Endothelial cell of umbilical vein (primary cell): ENCODE measurements at regions not wholly inside any gene's neighbourhood (a gene's known extent, or its start where the extent isn't known, plus 50 kb on each side); places are given as distances from the start of the nearest gene placed in this dataset.

Experiments
- BruUV-seq: library from RNA; stranded (reverse); fragments of 400-500 nt; replicated peaks from 2 replicates; lab custom pipeline; 2021; lab: Mats Ljungman, UMichigan
- CTCF ChIA-PET: fragments of 300-600, 350-600 bp; sonication (Branson Sonifier 250); formaldehyde crosslinking; loops from one replicate; lab custom pipeline; 2021; ENCODE audit warnings: antibody characterized with exemption, inconsistent platforms; lab: Charles Lee
- POLR2A ChIA-PET: fragments of 300-600, 350-600 bp; sonication (Branson Sonifier 250); formaldehyde crosslinking; loops from one replicate; lab custom pipeline; 2021; ENCODE audit warnings: antibody characterized with exemption, inconsistent platforms; lab: Charles Lee
- DNase-seq: peaks from one replicate; pipeline ENCODE4 v3.0.0-alpha.2; 2011; ENCODE audit warnings: low read depth, low spot score
- FAIRE-seq: peaks from 2 replicates; lab custom pipeline; 2011; peaks lifted over from hg19 to GRCh38; lab: Jason Lieb, UNC
- H2AFZ ChIP-seq: 2 replicates; pipeline ENCODE4 v1.6.0; 2012; ENCODE audit warnings: low read depth, low read length, control low read depth, inconsistent platforms
- H3K27ac ChIP-seq: 2 replicates; pipeline ENCODE4 v1.5.1; 2011; ENCODE audit warnings: low read depth, mild to moderate bottlenecking, control low read depth, low read length, moderate library complexity; ENCODE audit not compliant: insufficient read depth
- H3K27me3 ChIP-seq, 2 experiments: 2 replicates each; pipeline versions ENCODE4 v1.6.0 to v1.6.1; 2011; ENCODE audit warnings: low read length in 2 of 2, mixed read lengths in 1 of 2; ENCODE audit not compliant: control insufficient read depth in 2 of 2, insufficient read depth in 2 of 2
- H3K36me3 ChIP-seq, 2 experiments: 2 replicates in 1 of 2; 3 replicates in 1 of 2; pipeline ENCODE4 v1.5.1; 2011; ENCODE audit warnings: low read length in 2 of 2, mild to moderate bottlenecking in 1 of 2, moderate library complexity in 1 of 2; ENCODE audit not compliant: control insufficient read depth in 2 of 2, insufficient read depth in 2 of 2; ENCODE audit errors: extremely low read depth in 1 of 2
- H3K4me1 ChIP-seq: 3 replicates; pipeline ENCODE4 v1.5.1; 2011; ENCODE audit warnings: mild to moderate bottlenecking, low read length; ENCODE audit not compliant: control insufficient read depth, insufficient read depth; ENCODE audit errors: extremely low read depth
- H3K4me2 ChIP-seq: 2 replicates; pipeline ENCODE4 v1.6.1; 2011; ENCODE audit warnings: low read length, control low read depth, mixed read lengths; ENCODE audit not compliant: insufficient read depth
- H3K4me3 ChIP-seq, 3 experiments: fragments of 200-600 bp in 1 of 3; sonication (generic), shearing (Covaris generic) in 1 of 3; replicated peaks in 1 of 3; 2 replicates each; pipeline ENCODE4 v1.5.1; 2011 to 2016; ENCODE audit warnings: control low read depth in 3 of 3, low read length in 3 of 3, mild to moderate bottlenecking in 2 of 3, inconsistent platforms in 1 of 3, low read depth in 1 of 3, moderate library complexity in 1 of 3; ENCODE audit not compliant: insufficient read depth in 1 of 3
- H3K79me2 ChIP-seq: 2 replicates; pipeline ENCODE4 v1.6.0; 2012; ENCODE audit warnings: low read length, inconsistent platforms; ENCODE audit not compliant: control insufficient read depth, insufficient read depth
- H3K9ac ChIP-seq: replicated peaks from 2 replicates; pipeline ENCODE3; 2011; ENCODE audit warnings: low read length, control low read depth; ENCODE audit not compliant: insufficient read depth; ENCODE audit errors: extremely low read depth
- H3K9me1 ChIP-seq: replicated peaks from 3 replicates; pipeline ENCODE4 v1.6.0; 2011; ENCODE audit warnings: mild to moderate bottlenecking, low read length; ENCODE audit not compliant: control insufficient read depth, insufficient read depth; ENCODE audit errors: extremely low read depth
- H3K9me3 ChIP-seq: replicated peaks from 2 replicates; pipeline ENCODE4 v1.5.1; 2012; ENCODE audit warnings: low read length, inconsistent platforms; ENCODE audit not compliant: control insufficient read depth, insufficient read depth
- H4K20me1 ChIP-seq: replicated peaks from 2 replicates; pipeline ENCODE3; 2011; ENCODE audit warnings: mild to moderate bottlenecking, low read length; ENCODE audit not compliant: control insufficient read depth, insufficient read depth; ENCODE audit errors: extremely low read depth
- FOS ChIP-seq: IDR thresholded peaks from 2 replicates; pipeline ENCODE4 v1.6.1; 2011; ENCODE audit warnings: mild to moderate bottlenecking, low read length, moderate library complexity, borderline replicate concordance; ENCODE audit not compliant: insufficient read depth
- GATA2 ChIP-seq: IDR thresholded peaks from 2 replicates; pipeline ENCODE4 v1.7.0; 2011; ENCODE audit warnings: low read depth, mild to moderate bottlenecking, moderate library complexity, mixed read lengths, low read length; ENCODE audit not compliant: insufficient read length, insufficient read depth
- JUN ChIP-seq: IDR thresholded peaks from 2 replicates; pipeline ENCODE4 v1.6.1; 2011; ENCODE audit warnings: borderline replicate concordance, low read depth; ENCODE audit not compliant: insufficient read length, insufficient read depth
- MYC ChIP-seq: IDR thresholded peaks from one replicate; pipeline ENCODE4 v1.6.1; 2011; ENCODE audit warnings: mild to moderate bottlenecking, low read depth, low read length
- POLR2A ChIP-seq: IDR thresholded peaks from 2 replicates; pipeline ENCODE4 v1.6.1; 2012; ENCODE audit warnings: low read depth, mild to moderate bottlenecking, control low read depth, low read length
- POLR2AphosphoS5 ChIP-seq: IDR thresholded peaks from 2 replicates; pipeline ENCODE4 v1.6.1; 2012; ENCODE audit warnings: low read depth, mild to moderate bottlenecking, control low read depth, low read length, moderate library complexity; ENCODE audit not compliant: insufficient read depth
- dilution Hi-C: fragments of 300-500 bp; cut with MboI; formaldehyde crosslinking; loops from one replicate; pipeline ENCODE4 v1.15.0; 2019; ENCODE audit warnings: low sequenced_read_pairs; ENCODE audit not compliant: extremely low pct_ligation_motif_present
- intact Hi-C: fragments of 100-400 bp; cut with micrococcal nuclease; formaldehyde crosslinking; loops from one replicate; pipeline ENCODE4 v1.10.0; 2022
- TF ChIP-seq, protein P1 (sequence below), 2 donors: IDR thresholded peaks; 1 replicate in 1 of 2; 2 replicates in 1 of 2; pipeline ENCODE4 v1.5.1; 2011; ENCODE audit warnings: low read length in 2 of 2, mild to moderate bottlenecking in 2 of 2, moderate library complexity in 2 of 2, control low read depth in 1 of 2, inconsistent platforms in 1 of 2, low read depth in 1 of 2; ENCODE audit not compliant: insufficient read depth in 1 of 2; ENCODE audit errors: extremely low read depth in 1 of 2
- TF ChIP-seq, protein P2 (sequence below): IDR thresholded peaks from 2 replicates; pipeline ENCODE4 v1.6.1; 2011; ENCODE audit not compliant: insufficient read depth, insufficient read length

DNA sequence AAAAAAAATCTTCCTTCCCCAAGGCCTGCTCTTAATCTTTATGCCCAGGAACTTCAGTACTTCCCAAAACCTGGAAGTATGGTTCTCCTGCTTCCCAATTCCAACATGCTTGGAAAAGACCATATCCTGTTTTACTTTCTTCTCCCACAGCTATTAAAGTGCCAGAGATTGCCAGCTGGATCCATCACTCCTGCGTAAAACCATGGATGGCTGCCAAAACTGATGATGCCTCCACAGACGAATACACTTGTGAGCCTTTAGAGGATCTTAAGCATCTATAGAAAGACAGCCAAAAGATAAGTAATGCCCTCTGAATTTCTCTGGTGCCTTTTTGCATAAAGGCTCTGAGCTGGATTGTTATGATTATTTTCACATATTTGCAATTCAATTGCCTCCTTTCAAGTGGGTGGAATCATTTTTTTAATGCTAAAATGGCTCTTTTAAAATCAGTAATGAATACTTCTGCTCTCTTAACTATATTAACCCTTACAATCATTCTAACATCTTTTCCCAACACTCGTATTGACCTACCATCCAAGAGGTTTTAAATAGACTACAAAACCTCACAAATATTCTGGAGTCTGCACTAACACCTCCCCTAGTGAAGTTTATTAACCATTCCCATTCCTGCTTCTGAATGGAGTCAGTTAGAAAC lies 1807.8 kb downstream of the BRINP3 start:
- no peaks in the 10 kb centered on the region for H3K9me1 ChIP-seq
- BruUV-seq = no TSS peak
- DNase-seq (peak; percentile 36), FAIRE-seq (no peak)
- H2AFZ ChIP-seq = no peak overlapping the region
- no peaks in the 10 kb centered on the region for H4K20me1 ChIP-seq
- ChIA-PET CTCF (no interaction called here), POLR2A (no interaction called here)
- H3K9ac ChIP-seq = no peak overlapping the region
- H3K36me3 ChIP-seq = no peaks in the 10 kb centered on the region
- dilution Hi-C loops = no loop called here
- no peak overlapping the region for H3K27ac ChIP-seq
- H3K4me1 ChIP-seq = no peaks in the 10 kb centered on the region
- intact Hi-C loops = no loop called here
- no peaks in the 10 kb centered on the region for H3K9me3 ChIP-seq
- no peaks in the 10 kb centered on the region for H3K27me3 ChIP-seq
- TF ChIP-seq POLR2AphosphoS5 (no peak), POLR2A (no peak), MYC (no peak), GATA2 (no peak), FOS (no peak), JUN (no peak)
- TF ChIP-seq, protein P1, sequence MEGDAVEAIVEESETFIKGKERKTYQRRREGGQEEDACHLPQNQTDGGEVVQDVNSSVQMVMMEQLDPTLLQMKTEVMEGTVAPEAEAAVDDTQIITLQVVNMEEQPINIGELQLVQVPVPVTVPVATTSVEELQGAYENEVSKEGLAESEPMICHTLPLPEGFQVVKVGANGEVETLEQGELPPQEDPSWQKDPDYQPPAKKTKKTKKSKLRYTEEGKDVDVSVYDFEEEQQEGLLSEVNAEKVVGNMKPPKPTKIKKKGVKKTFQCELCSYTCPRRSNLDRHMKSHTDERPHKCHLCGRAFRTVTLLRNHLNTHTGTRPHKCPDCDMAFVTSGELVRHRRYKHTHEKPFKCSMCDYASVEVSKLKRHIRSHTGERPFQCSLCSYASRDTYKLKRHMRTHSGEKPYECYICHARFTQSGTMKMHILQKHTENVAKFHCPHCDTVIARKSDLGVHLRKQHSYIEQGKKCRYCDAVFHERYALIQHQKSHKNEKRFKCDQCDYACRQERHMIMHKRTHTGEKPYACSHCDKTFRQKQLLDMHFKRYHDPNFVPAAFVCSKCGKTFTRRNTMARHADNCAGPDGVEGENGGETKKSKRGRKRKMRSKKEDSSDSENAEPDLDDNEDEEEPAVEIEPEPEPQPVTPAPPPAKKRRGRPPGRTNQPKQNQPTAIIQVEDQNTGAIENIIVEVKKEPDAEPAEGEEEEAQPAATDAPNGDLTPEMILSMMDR (IDR thresholded peaks at IDR 0.05; ENCODE audit: extremely low read depth in 1 of 2, insufficient read depth in 1 of 2, low read depth in 1 of 2, low read length in 2 of 2) = no peak
- TF ChIP-seq, protein P2, sequence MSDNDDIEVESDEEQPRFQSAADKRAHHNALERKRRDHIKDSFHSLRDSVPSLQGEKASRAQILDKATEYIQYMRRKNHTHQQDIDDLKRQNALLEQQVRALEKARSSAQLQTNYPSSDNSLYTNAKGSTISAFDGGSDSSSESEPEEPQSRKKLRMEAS = no peak
- H3K79me2 ChIP-seq = no peaks in the 10 kb centered on the region
- no peak overlapping the region for H3K4me2 ChIP-seq
- H3K4me3 ChIP-seq = no peak overlapping the region
